ENCODE measurements at regions not wholly inside any gene's neighbourhood (a gene's known extent, or its start where the extent isn't known, plus 50 kb on each side); places are given as distances from the start of the nearest gene placed in this dataset.

DNA sequence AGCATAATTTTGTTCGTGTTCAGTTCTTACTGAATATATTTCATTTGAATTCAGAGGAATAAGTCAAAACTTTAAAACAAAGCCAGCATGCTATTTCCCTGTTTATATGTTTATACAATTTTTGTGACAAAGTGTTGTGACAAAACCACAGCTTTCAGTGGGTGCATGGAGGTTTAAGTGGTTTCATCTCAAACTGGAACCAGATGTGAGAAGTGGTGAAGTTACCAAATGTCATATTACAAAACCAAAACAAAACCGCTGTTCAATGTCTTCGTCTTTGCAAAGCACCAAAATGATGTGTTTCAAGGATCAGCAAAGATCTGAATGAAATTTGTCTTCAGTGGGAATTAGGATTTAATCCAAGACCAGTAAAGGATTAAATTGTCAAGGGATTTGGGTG is 59.3 kb upstream of the OSTN start:
- H3K27me3 ChIP-seq (replicated peaks; ENCODE audit: insufficient read depth, low read length) = no peaks in the 10 kb centered on the region
- no peaks in the 10 kb centered on the region for H3K4me1 ChIP-seq (ENCODE audit: low read length)
- H3K9ac ChIP-seq (ENCODE audit: low read length) = no peak overlapping the region
- no peak overlapping the region for H2AFZ ChIP-seq (ENCODE audit: low read length)
- H3K79me2 ChIP-seq (ENCODE audit: low read length) = no peaks in the 10 kb centered on the region
- H3K4me2 ChIP-seq (ENCODE audit: low read depth, low read length) = no peak overlapping the region
- no peak overlapping the region for H3K27ac ChIP-seq (ENCODE audit: low read length)
- H3K9me3 ChIP-seq (replicated peaks; ENCODE audit: insufficient read depth, low read length) = no peaks in the 10 kb centered on the region
- H3K36me3 ChIP-seq (replicated peaks; ENCODE audit: insufficient read depth, low read length) = no peaks in the 10 kb centered on the region
- TF ChIP-seq EZH2phosphoT487 (IDR thresholded peaks at IDR 0.05; ENCODE audit: low read length) (no peak), CTCF (IDR thresholded peaks at IDR 0.05; ENCODE audit: low read length) (no peak), EZH2 (optimal IDR thresholded peaks at IDR 0.05; ENCODE audit: low read depth, low read length) (no peak)
- H3F3A ChIP-seq (ENCODE audit: insufficient read depth, low read length) = no peaks in the 10 kb centered on the region
- no peak overlapping the region for H3K4me3 ChIP-seq (ENCODE audit: low read length)
- H3K9me2 ChIP-seq (replicated peaks; ENCODE audit: insufficient read depth, low read length) = no peaks in the 10 kb centered on the region
- no peaks in the 10 kb centered on the region for H4K20me1 ChIP-seq (ENCODE audit: insufficient read depth, low read length)
- no peak for DNase-seq

- no peak for TF ChIP-seq EZH2 (optimal IDR thresholded peaks at IDR 0.05; ENCODE audit: low read depth, low read length)
- TF ChIP-seq CTCF (IDR thresholded peaks at IDR 0.05; ENCODE audit: low read length) = no peak
- no peak for TF ChIP-seq EZH2phosphoT487 (IDR thresholded peaks at IDR 0.05; ENCODE audit: low read length)
- H3K4me1 ChIP-seq (ENCODE audit: low read length) = no peaks in the 10 kb centered on the region
- no peak overlapping the region for H2AFZ ChIP-seq (ENCODE audit: low read length)
- no peaks in the 10 kb centered on the region for H3K27me3 ChIP-seq (replicated peaks; ENCODE audit: insufficient read depth, low read length)
- H3K9me3 ChIP-seq (replicated peaks; ENCODE audit: insufficient read depth, low read length) = no peaks in the 10 kb centered on the region
- no peak overlapping the region for H3K4me3 ChIP-seq (ENCODE audit: low read length)
- H3K9ac ChIP-seq (ENCODE audit: low read length) = no peak overlapping the region
- H3K27ac ChIP-seq (ENCODE audit: low read length) = no peak overlapping the region
- no peaks in the 10 kb centered on the region for H4K20me1 ChIP-seq (ENCODE audit: insufficient read depth, low read length)
- H3K79me2 ChIP-seq (ENCODE audit: low read length) = no peaks in the 10 kb centered on the region
- DNase-seq = peak; percentile 28
- H3K9me2 ChIP-seq (replicated peaks; ENCODE audit: insufficient read depth, low read length) = no peaks in the 10 kb centered on the region
- H3F3A ChIP-seq (ENCODE audit: insufficient read depth, low read length) = no peaks in the 10 kb centered on the region
- no peaks in the 10 kb centered on the region for H3K36me3 ChIP-seq (replicated peaks; ENCODE audit: insufficient read depth, low read length)
- H3K4me2 ChIP-seq (ENCODE audit: low read depth, low read length) = no peak overlapping the region
Observed at GRCh38 chr3:191138937-191139336, 60.1 kb upstream of the OSTN start.

DNA sequence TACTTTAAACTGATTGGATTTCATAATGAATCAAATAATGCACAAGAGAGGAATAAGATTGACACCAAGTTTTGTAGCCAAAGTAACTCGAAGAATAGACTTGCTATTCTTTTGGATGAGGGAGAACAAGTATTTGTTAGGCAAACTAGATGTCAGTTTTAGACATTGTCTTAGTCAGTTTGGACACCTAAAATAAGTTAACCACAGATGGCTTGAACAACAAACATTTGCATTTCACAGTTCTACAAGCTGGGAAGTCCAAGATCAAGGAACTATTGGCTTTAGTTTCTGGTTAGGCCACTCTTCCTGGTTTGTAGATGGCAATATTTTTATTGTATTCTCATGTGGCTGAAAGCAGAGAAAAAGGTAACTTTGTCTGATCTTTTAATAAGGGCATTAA is 61.3 kb upstream of the OSTN start:
- Histone ChIP-seq H3K4me1 (ENCODE audit: low read length) (no peaks in the 10 kb centered on the region), H3K36me3 (replicated peaks; ENCODE audit: insufficient read depth, low read length) (no peaks in the 10 kb centered on the region), H3K4me3 (ENCODE audit: low read length) (no peak overlapping the region), H2AFZ (ENCODE audit: low read length) (no peak overlapping the region), H3K9ac (ENCODE audit: low read length) (no peak overlapping the region), H4K20me1 (ENCODE audit: insufficient read depth, low read length) (no peaks in the 10 kb centered on the region), H3K27me3 (replicated peaks; ENCODE audit: insufficient read depth, low read length) (no peaks in the 10 kb centered on the region), H3K79me2 (ENCODE audit: low read length) (no peaks in the 10 kb centered on the region), H3K9me3 (replicated peaks; ENCODE audit: insufficient read depth, low read length) (no peaks in the 10 kb centered on the region), H3K27ac (ENCODE audit: low read length) (no peak overlapping the region), H3F3A (ENCODE audit: insufficient read depth, low read length) (no peaks in the 10 kb centered on the region), H3K9me2 (replicated peaks; ENCODE audit: insufficient read depth, low read length) (no peaks in the 10 kb centered on the region), H3K4me2 (ENCODE audit: low read depth, low read length) (no peak overlapping the region)
- TF ChIP-seq CTCF (IDR thresholded peaks at IDR 0.05; ENCODE audit: low read length) (no peak), EZH2phosphoT487 (IDR thresholded peaks at IDR 0.05; ENCODE audit: low read length) (no peak), EZH2 (optimal IDR thresholded peaks at IDR 0.05; ENCODE audit: low read depth, low read length) (no peak)
- DNase-seq = no peak
